Neural cell (in vitro differentiated cells): ENCODE measurements at regions not wholly inside any gene's neighbourhood (a gene's known extent, or its start where the extent isn't known, plus 50 kb on each side); places are given as distances from the start of the nearest gene placed in this dataset.

Source experiments
- H2AFZ ChIP-seq: fragments of 200-600, 300-800 bp; sonication (generic), shearing (Covaris generic); 2 replicates; pipeline ENCODE4 v1.6.0; 2014; ENCODE audit warnings: low read depth, mild to moderate bottlenecking, antibody characterized with exemption, low read length, moderate library complexity
- H3F3A ChIP-seq: fragments of 200-600 bp; shearing (Covaris generic); 2 replicates; pipeline ENCODE4 v1.6.1; 2016; ENCODE audit warnings: mild to moderate bottlenecking, moderate library complexity, mixed read lengths, antibody characterized with exemption, low read length; ENCODE audit not compliant: insufficient read depth, poor library complexity, severe bottlenecking
- H3K27ac ChIP-seq: fragments of 200-600, 300-800 bp; sonication (generic), shearing (Covaris generic); 2 replicates; pipeline ENCODE4 v1.5.1; 2014; ENCODE audit warnings: mild to moderate bottlenecking, low read length, moderate library complexity
- H3K27me3 ChIP-seq: fragments of 300-800, 200-600 bp; sonication (generic), shearing (Covaris generic); 2 replicates; pipeline ENCODE4 v1.6.0; 2014; ENCODE audit warnings: mild to moderate bottlenecking, low read depth, low read length, moderate library complexity; ENCODE audit not compliant: insufficient read depth
- H3K36me3 ChIP-seq: fragments of 300-800, 200-600 bp; sonication (generic), shearing (Covaris generic); 2 replicates; pipeline ENCODE4 v1.5.1; 2014; ENCODE audit warnings: mild to moderate bottlenecking, antibody characterized with exemption, low read length, moderate library complexity; ENCODE audit not compliant: insufficient read depth
- H3K4me2 ChIP-seq: fragments of 300-800, 200-600 bp; sonication (generic), shearing (Covaris generic); 2 replicates; pipeline ENCODE4 v1.6.0; 2014; ENCODE audit warnings: mild to moderate bottlenecking, low read length
- H3K4me3 ChIP-seq: fragments of 300-800, 200-600 bp; sonication (generic), shearing (Covaris generic); 2 replicates; pipeline ENCODE4 v1.5.1; 2014; ENCODE audit warnings: mild to moderate bottlenecking, low read length, moderate library complexity
- H3K79me2 ChIP-seq: fragments of 200-600 bp; shearing (Covaris generic); replicated peaks from 2 replicates; pipeline ENCODE4 v1.6.0; 2014; ENCODE audit warnings: mild to moderate bottlenecking, low read length, moderate library complexity; ENCODE audit not compliant: insufficient read depth
- H3K9ac ChIP-seq: fragments of 300-800, 200-600 bp; sonication (generic), shearing (Covaris generic); 2 replicates; pipeline ENCODE4 v1.6.1; 2016; ENCODE audit warnings: mild to moderate bottlenecking, low read length, mixed read lengths
- H3K9me2 ChIP-seq: fragments of 200-600 bp; shearing (Covaris generic); 2 replicates; pipeline ENCODE4 v1.6.1; 2016; ENCODE audit warnings: mild to moderate bottlenecking, low read length, mixed read lengths; ENCODE audit not compliant: insufficient read depth
- H3K9me3 ChIP-seq: fragments of 200-600, 300-800 bp; sonication (generic), shearing (Covaris generic); 2 replicates; pipeline ENCODE4 v1.6.1; 2016; ENCODE audit warnings: mild to moderate bottlenecking, mixed run types, low read length, moderate library complexity, mixed read lengths
- H4K20me1 ChIP-seq: fragments of 200-600 bp; shearing (Covaris generic); 2 replicates; pipeline ENCODE4 v1.6.1; 2016; ENCODE audit warnings: mild to moderate bottlenecking, mixed run types; ENCODE audit not compliant: insufficient read depth
- CTCF ChIP-seq: fragments of 450-650 bp; IDR thresholded peaks from 2 replicates; pipeline ENCODE4 v1.5.1; 2014; ENCODE audit warnings: antibody characterized with exemption, mild to moderate bottlenecking, moderate library complexity; ENCODE audit not compliant: poor library complexity, severe bottlenecking
- EP300 ChIP-seq: fragments of 450-650 bp; conservative IDR thresholded peaks from 2 replicates; pipeline ENCODE4 v1.6.1; 2014; ENCODE audit warnings: antibody characterized with exemption, mild to moderate bottlenecking, moderate library complexity; ENCODE audit not compliant: poor library complexity, severe bottlenecking
- EZH2 ChIP-seq: fragments of 200-600, 300-800 bp; shearing (Covaris generic), sonication (generic); IDR thresholded peaks from 2 replicates; pipeline ENCODE4 v1.6.1; 2014; ENCODE audit warnings: antibody characterized with exemption, low read length, borderline replicate concordance, mild to moderate bottlenecking; ENCODE audit not compliant: insufficient read depth, poor library complexity, severe bottlenecking
- MXI1 ChIP-seq: fragments of 450-650 bp; conservative IDR thresholded peaks from 2 replicates; pipeline ENCODE4 v1.6.1; 2014; ENCODE audit warnings: antibody characterized with exemption, mild to moderate bottlenecking; ENCODE audit not compliant: poor library complexity, severe bottlenecking
- POLR2AphosphoS5 ChIP-seq: IDR thresholded peaks from 2 replicates; pipeline ENCODE4 v1.6.1; 2012
- RAD21 ChIP-seq: fragments of 450-650 bp; conservative IDR thresholded peaks from 2 replicates; pipeline ENCODE4 v1.6.1; 2014; ENCODE audit warnings: antibody characterized with exemption, mild to moderate bottlenecking, moderate library complexity
- REST ChIP-seq: IDR thresholded peaks from 2 replicates; pipeline ENCODE4 v1.6.1; 2012; ENCODE audit warnings: borderline replicate concordance
- SMC3 ChIP-seq: fragments of 450-650 bp; conservative IDR thresholded peaks from 2 replicates; pipeline ENCODE4 v1.6.1; 2014; ENCODE audit warnings: antibody characterized with exemption, mild to moderate bottlenecking, moderate library complexity; ENCODE audit not compliant: poor library complexity
- TAF1 ChIP-seq: IDR thresholded peaks from 2 replicates; pipeline ENCODE4 v1.6.1; 2012; ENCODE audit warnings: low read depth

GRCh38 chr6:25042984-25043725 is 107.4 kb upstream of the RIPOR2 start:
- H2AFZ ChIP-seq = no peak overlapping the region
- H3K27me3 ChIP-seq = no peaks in the 10 kb centered on the region
- H3F3A ChIP-seq = no peaks in the 10 kb centered on the region

GRCh38 chr6:25043892-25044291 is 108.1 kb upstream of the RIPOR2 start:
- Histone ChIP-seq H3K4me2 (no peak overlapping the region), H2AFZ (no peak overlapping the region), H3F3A (no peaks in the 10 kb centered on the region), H3K79me2 (no peaks in the 10 kb centered on the region), H3K27me3 (no peaks in the 10 kb centered on the region), H3K36me3 (no peaks in the 10 kb centered on the region), H3K9me2 (no peaks in the 10 kb centered on the region), H3K27ac (no peak overlapping the region), H4K20me1 (no peaks in the 10 kb centered on the region), H3K9ac (no peak overlapping the region), H3K9me3 (no peaks in the 10 kb centered on the region), H3K4me3 (no peak overlapping the region)
- TF ChIP-seq MXI1 (no peak), SMC3 (no peak), TAF1 (no peak)

More at GRCh38 chr6:25042984-25043725, 107.4 kb upstream of the RIPOR2 start:
- H4K20me1 ChIP-seq = no peaks in the 10 kb centered on the region
- no peaks in the 10 kb centered on the region for H3K79me2 ChIP-seq
- no peak overlapping the region for H3K4me2 ChIP-seq
- no peak overlapping the region for H3K4me3 ChIP-seq
- H3K27ac ChIP-seq = no peak overlapping the region
- TF ChIP-seq RAD21 (no peak), REST (no peak), MXI1 (no peak), EZH2 (no peak), CTCF (no peak), EP300 (no peak), TAF1 (no peak), SMC3 (no peak), POLR2AphosphoS5 (no peak)
- no peak overlapping the region for H3K9ac ChIP-seq
- H3K9me3 ChIP-seq = no peaks in the 10 kb centered on the region
- H3K36me3 ChIP-seq = no peaks in the 10 kb centered on the region
- H3K9me2 ChIP-seq = no peaks in the 10 kb centered on the region
